Ishikawa (cell line): ENCODE measurements at regions not wholly inside any gene's neighbourhood (a gene's known extent, or its start where the extent isn't known, plus 50 kb on each side); places are given as distances from the start of the nearest gene placed in this dataset.

Source experiments
- CEBPB ChIP-seq: IDR thresholded peaks from 2 replicates; pipeline ENCODE4 v1.6.1; 2012
- CREB1 ChIP-seq: IDR thresholded peaks from 2 replicates; pipeline ENCODE4 v1.6.1; 2012; ENCODE audit warnings: low read depth
- EGR1 ChIP-seq: IDR thresholded peaks from 2 replicates; pipeline ENCODE4 v1.6.1; 2012
- EP300 ChIP-seq: IDR thresholded peaks from 2 replicates; pipeline ENCODE4 v1.6.1; 2012; ENCODE audit warnings: borderline replicate concordance
- FOXM1 ChIP-seq: IDR thresholded peaks from 2 replicates; pipeline ENCODE4 v1.6.1; 2012; ENCODE audit warnings: low read depth, borderline replicate concordance
- MAX ChIP-seq: IDR thresholded peaks from 2 replicates; pipeline ENCODE4 v1.6.1; 2012
- NFIC ChIP-seq: IDR thresholded peaks from 2 replicates; pipeline ENCODE4 v1.6.1; 2012
- RAD21 ChIP-seq: IDR thresholded peaks from 2 replicates; pipeline ENCODE4 v1.6.1; 2012; ENCODE audit warnings: low read depth
- REST ChIP-seq: IDR thresholded peaks from 2 replicates; pipeline ENCODE4 v1.6.1; 2012; ENCODE audit warnings: low read depth, mild to moderate bottlenecking
- TAF1 ChIP-seq: IDR thresholded peaks from 2 replicates; pipeline ENCODE4 v1.6.1; 2012; ENCODE audit warnings: low read depth, mild to moderate bottlenecking
- TCF12 ChIP-seq: IDR thresholded peaks from 2 replicates; pipeline ENCODE4 v1.6.1; 2012; ENCODE audit warnings: low read depth
- TEAD4 ChIP-seq: IDR thresholded peaks from 2 replicates; pipeline ENCODE4 v1.6.1; 2012
- USF1 ChIP-seq: IDR thresholded peaks from 2 replicates; pipeline ENCODE4 v1.6.1; 2012
- YY1 ChIP-seq: IDR thresholded peaks from 2 replicates; pipeline ENCODE4 v1.6.1; 2012; ENCODE audit warnings: low read depth
- ZBTB7A ChIP-seq: IDR thresholded peaks from 2 replicates; pipeline ENCODE4 v1.6.1; 2012; ENCODE audit warnings: low read depth

GRCh38 chr1:239995281-239995680 lies 96.4 kb upstream of the FMN2 start:
- no peak for TF ChIP-seq MAX
- TF ChIP-seq RAD21 = no peak
- TF ChIP-seq EP300 = no peak
- TF ChIP-seq CREB1 = no peak
- TF ChIP-seq NFIC = no peak
- no peak for TF ChIP-seq CEBPB
- no peak for TF ChIP-seq TAF1
- TF ChIP-seq TEAD4 = no peak
- TF ChIP-seq FOXM1 = no peak
- TF ChIP-seq REST = no peak
- TF ChIP-seq EGR1 = no peak
- no peak for TF ChIP-seq ZBTB7A
- no peak for TF ChIP-seq TCF12
- no peak for TF ChIP-seq USF1
- TF ChIP-seq YY1 = no peak

- TF ChIP-seq EP300 (no peak), YY1 (no peak), NFIC (no peak), TAF1 (no peak), USF1 (no peak), TEAD4 (no peak), REST (no peak), CREB1 (no peak), FOXM1 (no peak), TCF12 (no peak)
Measured at GRCh38 chr1:239997160-239997514, 94.5 kb upstream of the FMN2 start.

- TF ChIP-seq RAD21 = no peak
- TF ChIP-seq TCF12 = no peak
- no peak for TF ChIP-seq TAF1
Measured at GRCh38 chr1:239997515-239998311, 94.0 kb upstream of the FMN2 start.

GRCh38 chr1:239998312-239998649 lies 93.4 kb upstream of the FMN2 start:
- TF ChIP-seq EGR1 = no peak
- TF ChIP-seq TEAD4 = no peak

- TF ChIP-seq TCF12 = no peak
- TF ChIP-seq YY1 = no peak
- no peak for TF ChIP-seq ZBTB7A
- TF ChIP-seq EGR1 = no peak
- no peak for TF ChIP-seq RAD21
- TF ChIP-seq REST = no peak
- TF ChIP-seq TAF1 = no peak
- no peak for TF ChIP-seq CREB1
Measured at GRCh38 chr1:239999170-239999569, 92.5 kb upstream of the FMN2 start.

- TF ChIP-seq USF1 (no peak), TCF12 (no peak), EP300 (no peak), TEAD4 (no peak), CEBPB (no peak), NFIC (no peak), MAX (no peak), REST (no peak), TAF1 (no peak), RAD21 (no peak), ZBTB7A (no peak), YY1 (no peak), EGR1 (no peak), CREB1 (no peak), FOXM1 (no peak)
Measured at GRCh38 chr1:240000634-240001033, 91.0 kb upstream of the FMN2 start.
